ENCODE measurements at regions not wholly inside any gene's neighbourhood (a gene's known extent, or its start where the extent isn't known, plus 50 kb on each side); places are given as distances from the start of the nearest gene placed in this dataset.

GRCh38 chr12:42854208-42854607 lies 264.7 kb upstream of the PRICKLE1 start:
- ATAC-seq (ENCODE audit: insufficient read depth, low FRiP score) (no peak), DNase-seq (peak in 2 of 3 donors; percentile 46 to 51)

GRCh38 chr12:42853370-42854140 lies 264.0 kb upstream of the PRICKLE1 start:
- no peak for ATAC-seq (ENCODE audit: insufficient read depth, low FRiP score)
- TF ChIP-seq CTCF (IDR thresholded peaks at IDR 0.05; ENCODE audit: control extremely low read depth, extremely low read depth) = no peak

More at GRCh38 chr12:42854208-42854607, 264.7 kb upstream of the PRICKLE1 start:
- TF ChIP-seq CTCF (IDR thresholded peaks at IDR 0.05; ENCODE audit: control extremely low read depth, extremely low read depth) = no peak
- Histone ChIP-seq H3K9me3 (ENCODE audit: control insufficient read depth in 4 of 4, insufficient read depth in 3 of 4, low read length in 3 of 4) (no peaks in the 10 kb centered on the region), H3K9ac (ENCODE audit: insufficient read depth in 1 of 2, low read length in 2 of 2) (no peak overlapping the region), H3K4me1 (ENCODE audit: control insufficient read depth in 5 of 5, insufficient read depth in 5 of 5, low read length in 5 of 5) (peaks cover 0 to 22% (median 2%) of the 10 kb centered on the region in 5 donors), H3K36me3 (ENCODE audit: control insufficient read depth in 4 of 4, insufficient read depth in 4 of 4, low read length in 4 of 4) (no peaks in the 10 kb centered on the region), H3K27me3 (ENCODE audit: control insufficient read depth in 3 of 3, insufficient read depth in 3 of 3, low read length in 2 of 3) (no peaks in the 10 kb centered on the region), H3K27ac (ENCODE audit: low read depth in 1 of 2, low read length in 1 of 2) (no peak overlapping the region), H3K4me3 (no peak overlapping the region)
- 82 to 87% methylated on average over 2 of the region's 2 CpGs for WGBS, 2 donors

GRCh38 chr12:42846782-42847181 lies 257.2 kb upstream of the PRICKLE1 start:
- no peak for TF ChIP-seq CTCF (IDR thresholded peaks at IDR 0.05; ENCODE audit: control extremely low read depth, extremely low read depth)
- DNase-seq = peak in 1 of 3 donors; percentile 29

More at GRCh38 chr12:42853370-42854140, 264.0 kb upstream of the PRICKLE1 start:
- no peaks in the 10 kb centered on the region for H3K9me3 ChIP-seq (ENCODE audit: control insufficient read depth in 4 of 4, insufficient read depth in 3 of 4, low read length in 3 of 4)
- no peak overlapping the region for H3K4me3 ChIP-seq
- H3K27ac ChIP-seq (ENCODE audit: low read depth in 1 of 2, low read length in 1 of 2) = no peak overlapping the region
- WGBS, 2 donors = 82 to 88% methylated on average over 4 of the region's 4 CpGs
- peak in 2 of 3 donors; percentile 63 to 73 for DNase-seq
- peaks cover 0 to 18% (median 0%) of the 10 kb centered on the region in 5 donors for H3K4me1 ChIP-seq (ENCODE audit: control insufficient read depth in 5 of 5, insufficient read depth in 5 of 5, low read length in 5 of 5)
- H3K27me3 ChIP-seq (ENCODE audit: control insufficient read depth in 3 of 3, insufficient read depth in 3 of 3, low read length in 2 of 3) = no peaks in the 10 kb centered on the region
- no peak overlapping the region for H3K9ac ChIP-seq (ENCODE audit: insufficient read depth in 1 of 2, low read length in 2 of 2)
- H3K36me3 ChIP-seq (ENCODE audit: control insufficient read depth in 4 of 4, insufficient read depth in 4 of 4, low read length in 4 of 4) = no peaks in the 10 kb centered on the region

More at GRCh38 chr12:42846782-42847181, 257.2 kb upstream of the PRICKLE1 start:
- no peaks in the 10 kb centered on the region for H3K9me3 ChIP-seq (ENCODE audit: control insufficient read depth in 4 of 4, insufficient read depth in 3 of 4, low read length in 3 of 4)
- no peak overlapping the region for H3K4me3 ChIP-seq
- H3K27me3 ChIP-seq (ENCODE audit: control insufficient read depth in 3 of 3, insufficient read depth in 3 of 3, low read length in 2 of 3) = no peaks in the 10 kb centered on the region
- H3K36me3 ChIP-seq (ENCODE audit: control insufficient read depth in 4 of 4, insufficient read depth in 4 of 4, low read length in 4 of 4) = no peaks in the 10 kb centered on the region
- no peak overlapping the region for H3K9ac ChIP-seq (ENCODE audit: insufficient read depth in 1 of 2, low read length in 2 of 2)
- no peaks in the 10 kb centered on the region for H3K4me1 ChIP-seq (ENCODE audit: control insufficient read depth in 5 of 5, insufficient read depth in 5 of 5, low read length in 5 of 5)
- WGBS, 2 donors = 57 to 90% methylated on average over 1 of the region's 1 CpG
- no peak overlapping the region for H3K27ac ChIP-seq (ENCODE audit: low read depth in 1 of 2, low read length in 1 of 2)
- no peak for ATAC-seq (ENCODE audit: insufficient read depth, low FRiP score)

Measured in lung (tissue), 11 donors.